PC-3 (cell line): ENCODE measurements at regions not wholly inside any gene's neighbourhood (a gene's known extent, or its start where the extent isn't known, plus 50 kb on each side); places are given as distances from the start of the nearest gene placed in this dataset.

Experiments used
- EZH2 ChIP-seq: fragments of 300-600 bp; sonication (generic); IDR thresholded peaks from one replicate; pipeline ENCODE4 v1.6.1; 2017; ENCODE audit warnings: antibody characterized with exemption, mild to moderate bottlenecking, low read length; ENCODE audit not compliant: unreplicated experiment
- EZH2phosphoT487 ChIP-seq: fragments of 300-600 bp; sonication (generic); IDR thresholded peaks from 2 replicates; pipeline ENCODE4 v1.6.1; 2018; ENCODE audit warnings: mild to moderate bottlenecking, antibody characterized with exemption, low read length, borderline replicate concordance
- TF ChIP-seq, protein P1 (sequence below): fragments of 300-600 bp; sonication (generic); conservative IDR thresholded peaks from 2 replicates; pipeline ENCODE4 v1.5.1; 2017; ENCODE audit warnings: antibody characterized with exemption, low read depth, mild to moderate bottlenecking, low read length

DNA sequence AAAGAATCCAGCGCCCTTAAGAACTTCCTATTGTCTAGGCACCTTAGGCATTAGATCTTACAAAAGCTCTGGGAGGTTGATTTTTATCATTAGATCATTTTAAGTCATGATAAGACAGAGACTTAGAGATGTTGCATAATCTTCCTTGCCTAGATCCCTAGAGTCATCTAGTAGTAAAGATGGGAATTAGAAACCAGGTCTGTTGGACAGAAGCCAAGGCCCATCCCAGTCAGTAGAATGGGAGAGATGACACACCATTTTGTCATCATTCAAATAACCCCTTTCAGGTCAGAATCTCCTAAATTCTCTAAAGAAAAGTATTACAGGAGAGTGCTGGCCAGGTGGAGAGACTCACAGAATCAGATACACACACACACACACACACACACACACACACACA, 579.1 kb downstream of the BMP2 start:
- TF ChIP-seq, protein P1, sequence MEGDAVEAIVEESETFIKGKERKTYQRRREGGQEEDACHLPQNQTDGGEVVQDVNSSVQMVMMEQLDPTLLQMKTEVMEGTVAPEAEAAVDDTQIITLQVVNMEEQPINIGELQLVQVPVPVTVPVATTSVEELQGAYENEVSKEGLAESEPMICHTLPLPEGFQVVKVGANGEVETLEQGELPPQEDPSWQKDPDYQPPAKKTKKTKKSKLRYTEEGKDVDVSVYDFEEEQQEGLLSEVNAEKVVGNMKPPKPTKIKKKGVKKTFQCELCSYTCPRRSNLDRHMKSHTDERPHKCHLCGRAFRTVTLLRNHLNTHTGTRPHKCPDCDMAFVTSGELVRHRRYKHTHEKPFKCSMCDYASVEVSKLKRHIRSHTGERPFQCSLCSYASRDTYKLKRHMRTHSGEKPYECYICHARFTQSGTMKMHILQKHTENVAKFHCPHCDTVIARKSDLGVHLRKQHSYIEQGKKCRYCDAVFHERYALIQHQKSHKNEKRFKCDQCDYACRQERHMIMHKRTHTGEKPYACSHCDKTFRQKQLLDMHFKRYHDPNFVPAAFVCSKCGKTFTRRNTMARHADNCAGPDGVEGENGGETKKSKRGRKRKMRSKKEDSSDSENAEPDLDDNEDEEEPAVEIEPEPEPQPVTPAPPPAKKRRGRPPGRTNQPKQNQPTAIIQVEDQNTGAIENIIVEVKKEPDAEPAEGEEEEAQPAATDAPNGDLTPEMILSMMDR, result no peak
- TF ChIP-seq EZH2 (no peak), EZH2phosphoT487 (no peak)
